Activated CD4-positive, alpha-beta T cell treated with anti-CD3 and anti-CD28 coated beads for 48 hours (primary cell): ENCODE measurements at regions not wholly inside any gene's neighbourhood (a gene's known extent, or its start where the extent isn't known, plus 50 kb on each side); places are given as distances from the start of the nearest gene placed in this dataset.

ENCODE experiments used
- DNase-seq: peaks from one replicate; pipeline ENCODE4 v3.0.0-alpha.2; 2020

- DNase-seq, result no peak
These were observed 722.6 kb upstream of the TENM4 start for GRCh38 chr11:80163441-80163840.

- no peak for DNase-seq
These were observed 722.2 kb upstream of the TENM4 start for GRCh38 chr11:80163011-80163410.

- DNase-seq, result no peak
These were observed 721.6 kb upstream of the TENM4 start for GRCh38 chr11:80162387-80162786.

GRCh38 chr11:80157447-80157846 is 716.6 kb upstream of the TENM4 start:
- DNase-seq, result no peak

GRCh38 chr11:80156062-80156461 is 715.2 kb upstream of the TENM4 start:
- no peak for DNase-seq

GRCh38 chr11:80155412-80156017 is 714.7 kb upstream of the TENM4 start:
- no peak for DNase-seq

GRCh38 chr11:80146232-80146631 is 705.4 kb upstream of the TENM4 start:
- DNase-seq, result no peak

GRCh38 chr11:80144897-80145594 is 704.2 kb upstream of the TENM4 start:
- no peak for DNase-seq

GRCh38 chr11:80136991-80137390 is 696.2 kb upstream of the TENM4 start:
- no peak for DNase-seq

- no peak for DNase-seq
These were observed 688.6 kb upstream of the TENM4 start for GRCh38 chr11:80129396-80129795.

GRCh38 chr11:80122211-80122610 is 681.4 kb upstream of the TENM4 start:
- no peak for DNase-seq

GRCh38 chr11:80118073-80118472 is 677.2 kb upstream of the TENM4 start:
- DNase-seq, result no peak

GRCh38 chr11:80116796-80117195 is 676.0 kb upstream of the TENM4 start:
- no peak for DNase-seq

- DNase-seq, result no peak
These were observed 668.8 kb upstream of the TENM4 start for GRCh38 chr11:80109652-80110051.

- no peak for DNase-seq
These were observed 668.2 kb upstream of the TENM4 start for GRCh38 chr11:80109031-80109430.

- no peak for DNase-seq
These were observed 666.6 kb upstream of the TENM4 start for GRCh38 chr11:80107415-80107814.

GRCh38 chr11:80104191-80104590 is 663.4 kb upstream of the TENM4 start:
- no peak for DNase-seq

- DNase-seq, result no peak
These were observed 662.5 kb upstream of the TENM4 start for GRCh38 chr11:80103142-80103859.

- no peak for DNase-seq
These were observed 656.3 kb upstream of the TENM4 start for GRCh38 chr11:80097146-80097545.

GRCh38 chr11:80096736-80097135 is 655.9 kb upstream of the TENM4 start:
- DNase-seq, result no peak

GRCh38 chr11:80086496-80087055 is 645.7 kb upstream of the TENM4 start:
- DNase-seq, result no peak

- no peak for DNase-seq
These were observed 644.7 kb upstream of the TENM4 start for GRCh38 chr11:80085563-80085962.

- DNase-seq, result no peak
These were observed 643.8 kb upstream of the TENM4 start for GRCh38 chr11:80084608-80085007.

GRCh38 chr11:80083531-80083951 is 642.7 kb upstream of the TENM4 start:
- DNase-seq, result no peak
